ENCODE measurements at regions not wholly inside any gene's neighbourhood (a gene's known extent, or its start where the extent isn't known, plus 50 kb on each side); places are given as distances from the start of the nearest gene placed in this dataset.
A peak's percentile ranks its signal among the peaks of the same experiment; 100 is the strongest.
"Not testable (repeated sequence)": the region's sequence is repeated elsewhere in the genome, so short reads cannot be mapped to it uniquely, and the experiment has no call there.

DNA sequence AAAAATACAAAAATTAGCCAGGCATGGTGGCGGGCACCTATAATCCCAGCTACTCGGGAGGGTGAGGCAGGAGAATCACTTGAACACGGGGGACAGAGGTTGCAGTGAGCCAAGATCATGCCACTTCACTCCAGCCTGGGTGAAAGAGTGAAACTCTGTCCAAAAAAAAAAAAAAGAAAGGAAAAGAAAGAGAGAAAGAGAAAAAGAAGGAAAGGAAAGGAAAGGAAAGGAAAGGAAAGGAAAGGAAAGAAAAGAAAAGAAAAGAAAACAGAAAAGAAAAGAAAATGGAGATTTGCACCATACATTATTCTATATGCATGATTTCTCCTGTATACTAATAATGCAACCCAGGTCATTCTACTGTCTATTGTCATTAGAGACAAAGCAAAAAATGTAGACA lies 421.5 kb downstream of the PCDH19 start:
- DNase-seq = not testable (repeated sequence)

DNA sequence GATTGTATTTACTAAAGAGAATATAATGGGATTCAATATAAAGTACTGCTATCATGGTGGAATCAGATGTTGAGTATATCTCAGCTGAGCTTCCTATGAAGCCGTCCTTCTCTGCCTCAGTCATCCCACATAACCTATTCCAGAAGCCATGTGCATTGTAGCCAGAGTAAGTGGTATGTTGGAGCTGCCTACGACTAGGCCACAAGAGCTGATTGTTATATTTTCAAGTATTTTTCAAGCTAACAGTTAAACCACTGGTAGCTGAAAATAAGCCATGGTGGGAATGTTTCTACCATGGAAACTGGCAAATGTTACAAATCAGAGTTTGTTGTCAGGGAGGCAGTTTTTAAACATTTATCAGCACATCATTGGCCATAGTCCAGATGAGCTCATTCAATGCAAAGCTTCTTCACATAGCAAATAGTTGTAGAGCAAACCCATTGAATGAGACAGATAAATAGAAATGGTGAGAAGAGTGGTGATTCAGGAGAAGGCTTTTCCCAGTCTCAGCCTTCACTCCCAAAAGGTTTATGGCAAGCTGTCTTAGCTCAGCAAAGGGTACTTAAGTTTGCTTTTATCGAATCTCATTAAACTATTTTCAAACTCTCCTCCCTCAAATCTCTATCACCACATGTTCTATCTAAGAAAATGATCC lies 436.4 kb downstream of the PCDH19 start:
- DNase-seq = peak; percentile 4

DNA sequence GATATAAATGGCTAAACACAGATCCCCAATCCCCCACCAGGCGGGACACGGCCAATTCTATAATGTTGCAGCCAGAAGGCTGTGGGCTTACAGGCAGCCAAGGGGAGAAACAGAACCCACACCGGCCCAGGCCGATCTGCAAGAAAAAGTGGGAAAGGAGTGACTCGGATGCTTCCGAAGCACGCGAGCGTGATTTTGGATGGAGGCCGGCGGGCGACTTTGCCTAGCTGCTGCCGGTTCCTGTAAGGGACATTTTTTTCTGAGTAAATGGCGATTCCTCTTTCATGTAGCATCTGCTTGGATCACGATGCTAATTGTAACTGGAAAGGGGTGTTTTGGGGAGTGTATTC lies 470.2 kb downstream of the PCDH19 start:
- no peak for DNase-seq

DNA sequence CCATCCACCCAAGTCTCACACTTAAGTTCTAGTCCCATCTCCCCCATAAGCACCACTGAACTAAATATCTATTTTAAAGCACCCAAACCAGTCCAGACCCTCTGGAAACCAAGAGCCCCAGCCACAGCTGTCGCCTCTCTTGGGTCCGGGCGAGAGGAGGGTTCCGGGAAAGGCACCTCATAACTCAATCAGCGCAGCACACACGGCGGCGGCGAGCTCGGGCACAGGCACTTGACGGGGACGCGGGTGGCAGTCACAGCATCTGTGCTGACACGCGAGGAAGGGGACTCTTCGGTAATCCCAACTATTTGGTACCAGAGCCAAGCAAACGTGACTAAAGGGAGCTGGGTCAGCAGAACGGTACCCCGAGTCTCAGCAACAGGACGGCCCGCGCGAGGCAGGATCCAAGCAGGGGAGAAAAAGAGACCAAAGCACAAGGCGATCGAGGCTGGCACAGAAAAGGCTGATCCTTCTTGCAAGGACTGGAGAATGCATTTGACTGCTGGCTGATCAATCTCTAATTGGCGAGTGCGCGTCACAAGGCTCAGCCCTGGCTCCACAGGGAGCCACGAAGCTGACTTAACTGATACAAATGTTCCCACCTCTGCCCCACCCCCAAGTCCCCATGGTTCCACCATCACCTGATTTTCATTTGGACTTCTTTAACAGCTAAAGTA lies 470.7 kb downstream of the PCDH19 start:
- not testable (repeated sequence) for DNase-seq

DNA sequence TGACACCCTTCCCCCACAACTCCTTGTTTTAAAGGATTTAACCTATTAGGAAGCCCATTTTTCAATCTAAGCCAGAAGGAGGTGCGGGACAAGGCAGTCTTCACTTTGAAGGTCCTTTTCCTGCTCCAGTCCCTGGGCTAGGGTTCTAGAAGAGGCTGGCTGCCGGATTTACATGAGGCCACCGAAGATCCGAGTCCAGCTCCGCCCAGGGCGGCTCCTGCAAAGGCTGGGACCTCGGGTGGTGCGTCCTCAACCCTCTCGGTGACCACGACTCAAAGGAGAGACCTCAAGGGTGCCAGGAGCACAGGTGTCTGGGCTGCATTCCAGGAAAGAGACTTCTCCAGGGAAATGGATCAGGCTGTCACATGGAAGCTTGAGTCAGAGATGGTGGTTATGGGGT lies 471.6 kb downstream of the PCDH19 start:
- DNase-seq = no peak

DNA sequence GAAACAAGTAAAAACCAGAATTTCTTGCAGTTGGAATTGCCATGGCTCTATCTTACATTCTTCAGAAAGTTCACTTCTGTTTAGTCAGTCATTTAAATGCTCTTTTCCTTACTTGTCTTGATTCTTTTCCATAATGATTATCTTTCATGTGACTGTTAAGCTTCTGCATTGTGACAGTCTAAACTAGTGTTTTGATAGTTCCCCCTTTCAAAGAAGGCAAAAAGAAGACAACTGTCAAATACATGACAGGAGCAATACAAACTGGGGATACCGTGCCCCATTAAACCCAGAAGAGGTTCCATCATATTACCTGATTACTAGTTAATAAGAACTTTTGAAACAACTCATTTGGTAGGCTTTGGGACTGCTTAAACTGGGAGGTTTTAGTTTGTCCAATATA lies 476.2 kb downstream of the PCDH19 start:
- DNase-seq = no peak

DNA sequence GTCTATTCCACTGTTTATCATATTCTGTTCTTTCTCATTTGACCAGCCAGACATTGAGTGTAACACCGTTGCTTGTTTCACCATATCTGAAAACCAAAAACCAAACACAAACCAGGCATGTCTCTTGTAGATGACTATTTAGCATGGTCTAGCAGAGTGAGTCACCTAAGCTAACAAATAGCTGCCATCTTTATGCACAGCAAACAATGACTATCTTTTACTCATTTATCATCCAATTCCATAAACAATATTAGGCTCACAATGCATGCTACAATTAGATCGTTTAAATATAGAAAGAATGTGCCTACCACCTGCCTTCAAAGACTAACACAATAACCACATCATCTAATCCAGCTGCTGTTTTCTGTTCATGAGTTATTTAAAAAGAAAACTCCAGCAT lies 495.4 kb downstream of the PCDH19 start:
- no peak for DNase-seq

DNA sequence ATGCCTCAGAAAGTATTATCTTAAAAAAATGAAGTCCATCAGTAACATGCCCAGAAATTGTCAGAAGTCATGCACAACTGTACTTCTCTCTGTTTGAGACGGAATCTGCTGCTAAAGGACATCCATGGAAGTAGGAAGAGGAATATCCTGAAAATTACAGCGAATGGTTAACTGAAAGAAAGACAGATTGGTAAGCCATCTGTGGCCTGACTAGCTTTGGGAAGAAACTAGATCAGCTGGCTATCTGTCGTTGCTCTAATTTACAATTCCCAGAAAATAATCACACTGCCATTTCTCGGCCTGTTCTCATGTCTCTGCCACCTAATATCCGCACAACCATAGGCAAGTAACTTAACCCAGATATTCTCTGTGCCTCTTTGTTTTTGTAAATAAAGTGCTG lies 496.5 kb downstream of the PCDH19 start:
- no peak for DNase-seq

DNA sequence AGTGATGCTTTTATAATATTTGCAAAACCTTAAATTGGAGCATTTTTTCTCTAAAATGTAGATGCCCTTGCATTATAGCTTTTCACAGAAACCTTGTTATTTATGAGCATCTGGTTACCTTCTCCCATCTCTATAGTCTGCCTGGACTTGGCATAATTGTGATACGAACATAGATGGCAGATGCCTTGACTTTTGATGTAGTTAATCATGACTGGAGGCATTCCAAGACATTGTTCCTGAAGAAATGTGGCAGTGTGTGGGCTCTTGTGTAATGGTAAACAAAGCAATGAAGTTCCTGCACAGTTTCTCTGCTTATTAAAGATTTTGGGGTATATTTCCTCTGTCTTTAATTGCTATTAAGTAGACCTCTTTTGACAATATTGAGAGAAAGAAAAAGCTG lies 500.1 kb downstream of the PCDH19 start:
- DNase-seq = no peak

DNA sequence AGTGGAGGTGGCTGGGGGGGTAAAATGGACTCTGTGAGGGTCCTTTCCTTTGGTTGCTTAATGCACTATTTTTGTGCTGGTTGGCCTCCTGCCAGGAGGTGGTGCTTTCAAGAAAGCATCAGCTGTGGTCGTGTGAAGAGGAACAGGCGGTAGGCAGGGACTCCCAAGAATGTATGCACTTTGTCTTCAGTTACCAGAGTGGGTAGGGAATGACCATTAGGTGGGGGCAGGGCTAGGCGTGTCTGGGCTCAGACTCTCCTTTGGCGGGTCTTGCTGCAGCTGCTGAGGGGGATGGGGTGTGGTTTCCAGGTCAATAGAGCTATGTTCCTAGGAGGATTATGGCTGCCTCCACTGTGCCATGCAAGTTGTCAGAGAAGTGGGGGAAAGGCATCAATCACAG lies 509.0 kb downstream of the PCDH19 start:
- no peak for DNase-seq

DNA sequence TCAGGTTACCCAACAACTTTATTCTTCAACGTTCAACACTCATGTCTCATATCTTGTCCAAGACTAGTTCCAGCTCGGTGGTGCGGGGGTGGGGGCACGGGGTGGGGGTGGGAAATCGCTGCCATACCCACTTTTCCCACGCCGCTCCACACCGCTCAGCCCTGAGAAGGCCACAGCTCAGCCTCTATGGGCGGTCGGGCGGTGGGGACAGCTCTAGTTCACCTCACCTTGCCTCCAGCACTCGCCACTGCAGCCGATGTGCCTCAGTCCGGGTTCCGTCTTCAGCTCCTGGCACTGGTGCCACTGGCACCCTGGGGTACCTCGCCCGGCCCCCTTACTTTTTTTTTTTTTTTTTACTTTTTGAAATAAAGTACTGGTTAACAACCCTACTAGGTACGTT lies 522.2 kb downstream of the PCDH19 start:
- no peak for DNase-seq

DNA sequence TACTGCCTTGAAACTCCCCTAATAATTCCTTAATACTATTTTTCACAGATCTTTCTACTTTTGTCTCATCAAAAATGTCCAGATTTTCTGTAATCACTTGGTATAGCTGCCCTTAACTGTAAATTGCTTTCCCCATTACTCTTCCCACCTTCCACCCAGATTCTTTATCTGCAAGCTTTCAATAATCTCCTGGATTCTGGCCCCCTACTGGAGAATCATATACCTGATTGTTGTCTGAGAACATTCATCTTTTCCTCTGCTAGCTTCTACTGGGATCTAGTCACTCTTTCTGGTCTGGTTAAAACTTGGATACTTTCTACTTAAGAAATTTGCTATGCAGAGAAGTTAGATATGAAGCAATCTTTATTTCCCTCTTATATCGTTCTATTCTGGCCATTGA lies 552.6 kb downstream of the PCDH19 start:
- no peak for DNase-seq

DNA sequence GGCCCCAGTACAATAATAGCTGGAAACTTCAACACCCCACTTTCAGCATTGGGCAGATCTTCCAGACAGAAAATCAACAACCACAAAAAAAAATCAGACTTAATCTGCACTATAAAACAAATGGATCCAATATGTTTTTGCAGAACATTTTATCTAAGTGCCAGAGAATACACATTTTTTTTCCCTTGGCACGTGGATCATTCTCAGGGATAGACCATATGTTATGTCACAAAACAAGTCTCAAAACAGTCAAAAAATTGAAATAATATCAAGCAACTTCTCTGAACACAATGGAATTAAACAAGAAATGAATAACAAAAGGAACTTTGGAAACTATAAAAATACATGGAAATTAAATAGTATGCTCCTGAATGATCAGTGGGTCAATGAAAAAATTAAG lies 576.3 kb downstream of the PCDH19 start:
- DNase-seq = no peak

DNA sequence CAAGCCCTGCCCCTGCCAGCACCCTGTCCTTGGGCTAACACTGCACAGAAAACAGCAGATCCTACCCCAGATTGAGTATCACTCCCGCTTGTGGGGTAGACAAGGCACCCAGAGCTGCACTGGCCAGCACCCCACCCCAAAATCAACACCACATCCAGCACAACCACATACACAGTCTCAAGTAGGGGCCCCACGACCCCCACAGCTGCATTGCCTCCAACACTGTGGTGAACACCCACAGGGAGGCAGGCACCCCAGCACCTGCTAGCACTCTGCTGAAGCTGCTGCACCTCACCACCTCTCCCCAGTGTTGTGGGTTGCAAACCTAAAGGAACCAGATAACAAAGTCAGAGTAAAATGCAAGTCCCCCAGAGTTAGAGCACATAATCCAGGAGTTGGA lies 589.9 kb downstream of the PCDH19 start:
- no peak for DNase-seq

DNA sequence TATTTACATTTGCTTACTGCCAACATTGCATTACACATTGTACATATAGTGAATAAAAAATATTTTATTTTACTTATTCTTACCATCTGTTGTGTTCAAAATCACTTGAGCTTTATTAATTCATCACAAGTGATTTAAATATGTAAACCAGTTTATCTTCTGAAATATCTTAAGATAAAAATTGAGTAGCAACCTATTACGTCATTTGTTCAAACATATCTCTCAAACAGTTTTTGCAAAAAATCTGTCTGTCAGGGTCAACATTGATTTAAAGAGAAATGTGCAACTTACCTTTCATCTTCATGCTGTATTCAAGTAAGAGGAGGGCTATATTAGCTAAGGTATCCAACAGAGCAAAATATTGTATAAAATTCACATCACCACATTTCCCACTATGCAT lies 610.1 kb downstream of the PCDH19 start:
- no peak for DNase-seq

DNA sequence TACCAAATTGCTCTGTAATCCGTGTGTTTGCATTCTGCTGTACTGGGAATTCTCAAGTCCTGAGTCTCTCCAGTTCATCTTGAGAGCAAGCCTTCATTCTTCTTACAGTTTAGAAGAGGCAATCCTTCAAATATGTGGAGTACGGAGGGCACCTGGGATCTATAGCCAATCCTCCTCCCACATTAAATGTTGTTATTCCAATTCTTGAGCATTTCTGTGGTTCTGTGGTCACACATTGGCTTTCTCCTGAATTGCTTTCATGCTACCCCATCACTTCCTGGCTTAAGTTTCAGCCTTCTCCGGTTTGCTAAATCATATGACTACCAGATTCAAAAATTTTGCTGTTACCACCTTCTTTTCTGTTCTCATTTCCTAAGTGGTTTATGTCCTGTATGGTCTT lies 611.1 kb downstream of the PCDH19 start:
- DNase-seq = peak; percentile 83

DNA sequence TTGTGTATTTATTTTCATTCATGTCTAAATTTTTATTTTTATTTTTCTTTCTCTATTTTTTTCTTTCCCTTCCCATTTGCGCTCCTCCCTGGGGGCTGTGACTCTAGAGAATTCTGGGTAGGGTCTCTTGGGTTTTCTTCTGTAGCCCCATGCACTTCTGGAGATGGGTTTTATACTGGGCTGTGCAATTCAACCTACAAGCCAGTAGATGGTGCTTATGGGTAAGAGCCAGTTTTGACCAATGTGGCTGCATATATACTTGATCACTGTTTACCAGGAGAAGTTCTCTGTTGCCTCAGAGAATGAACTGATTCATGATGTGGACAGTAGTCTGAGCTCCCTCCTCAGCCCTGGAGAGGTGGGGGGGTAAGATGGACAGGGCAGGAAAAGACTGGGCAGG lies 614.6 kb downstream of the PCDH19 start:
- no peak for DNase-seq

DNA sequence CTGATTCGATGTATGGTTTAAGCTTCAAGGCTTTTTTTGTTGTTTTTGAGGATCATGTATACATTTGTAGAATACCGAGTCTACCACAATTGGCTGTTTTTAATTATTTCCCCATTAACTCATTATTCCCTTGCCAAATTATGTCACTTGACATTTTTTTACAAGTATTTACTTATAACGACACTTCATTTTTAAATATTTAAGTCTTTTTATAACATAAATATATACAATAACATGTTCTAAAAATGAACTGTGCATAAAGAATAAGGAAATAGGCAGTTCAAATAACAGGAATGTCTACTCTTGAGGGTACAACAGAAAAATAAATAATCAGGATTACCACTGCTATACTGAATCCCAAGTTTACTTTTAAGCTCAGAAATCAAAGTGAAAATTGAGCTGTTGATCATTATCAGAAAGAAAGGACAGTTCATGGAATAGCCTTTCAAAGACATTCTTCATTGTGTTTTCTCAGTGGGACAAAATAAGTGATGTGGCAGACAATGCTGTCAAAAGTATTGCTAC lies 627.5 kb downstream of the PCDH19 start:
- no peak for DNase-seq

DNA sequence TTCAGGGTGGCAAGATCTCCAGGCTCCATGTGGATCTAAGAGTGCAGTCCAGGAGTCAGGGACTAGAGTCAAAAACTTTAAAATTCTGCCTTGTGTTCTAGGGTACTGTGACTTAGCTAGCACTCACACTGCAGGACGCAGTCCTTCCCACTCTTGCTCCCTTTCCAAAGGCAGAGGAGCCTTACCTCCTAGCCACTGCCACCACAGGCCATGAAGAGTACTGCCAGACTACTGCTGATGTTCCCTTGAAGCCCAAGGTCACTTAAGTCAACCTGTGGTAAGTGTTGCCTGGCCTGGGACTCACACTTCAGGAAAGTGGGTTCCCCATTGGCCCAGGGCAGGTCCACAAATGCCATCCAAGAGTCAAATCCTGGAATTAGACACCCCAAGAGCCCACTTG lies 632.2 kb downstream of the PCDH19 start:
- no peak for DNase-seq

DNA sequence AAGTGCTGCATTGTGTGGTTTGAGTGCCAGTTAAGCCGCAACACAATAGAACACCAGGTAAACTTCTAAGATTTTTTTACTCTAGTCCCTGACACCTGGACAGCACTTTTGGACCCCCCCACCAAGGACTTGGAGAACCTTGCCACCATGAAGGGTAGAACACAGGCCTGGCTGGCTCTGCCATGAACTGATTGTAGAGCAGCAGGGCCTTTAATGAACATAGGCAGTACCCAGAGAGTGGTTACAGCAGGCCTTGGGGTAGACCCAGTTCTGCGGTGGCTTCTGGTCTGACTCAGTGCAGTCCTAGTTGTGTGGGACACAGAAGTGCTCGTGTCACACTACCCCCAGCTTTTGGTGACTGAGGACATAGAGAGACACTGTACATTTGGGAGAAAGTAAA lies 648.3 kb downstream of the PCDH19 start:
- DNase-seq = no peak

DNA sequence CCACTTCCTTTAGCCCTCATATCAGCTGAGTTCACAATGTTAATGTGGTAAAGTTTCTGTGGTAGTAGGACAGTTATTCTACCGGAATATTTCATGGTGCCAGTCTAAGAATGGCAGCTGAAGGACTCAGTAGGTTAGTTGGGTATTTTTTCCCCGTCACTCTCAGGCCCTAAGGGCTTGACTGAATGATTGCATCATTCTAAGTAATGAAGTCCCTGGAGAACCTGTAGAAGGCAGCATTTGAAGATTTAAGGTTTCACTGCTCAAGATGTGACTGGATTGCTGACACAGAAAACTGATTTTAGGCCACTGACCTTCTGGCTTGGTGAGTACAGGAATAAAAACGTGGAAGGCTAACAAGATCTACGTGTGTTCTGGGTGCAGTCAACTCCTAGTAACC lies 657.3 kb downstream of the PCDH19 start:
- no peak for DNase-seq

DNA sequence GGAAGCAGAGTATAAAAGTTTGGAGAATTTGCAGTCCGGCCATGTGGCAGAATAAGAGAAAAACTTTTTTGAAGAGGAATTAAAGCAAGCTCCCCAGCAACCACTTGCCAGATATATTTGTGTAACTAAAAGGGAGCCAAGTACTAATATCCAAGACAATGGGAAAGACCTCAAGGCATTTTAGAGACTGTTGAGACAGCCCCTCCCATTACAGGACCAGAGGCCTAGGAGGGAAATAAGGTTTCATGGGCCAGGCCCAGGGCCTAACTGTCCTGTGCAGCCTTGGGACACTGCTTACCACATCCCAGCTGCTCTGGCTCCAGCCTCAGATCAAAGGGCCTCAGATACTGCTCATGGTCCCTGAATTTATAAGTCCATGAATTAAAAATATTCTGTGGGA lies 659.4 kb downstream of the PCDH19 start:
- DNase-seq = no peak

DNA sequence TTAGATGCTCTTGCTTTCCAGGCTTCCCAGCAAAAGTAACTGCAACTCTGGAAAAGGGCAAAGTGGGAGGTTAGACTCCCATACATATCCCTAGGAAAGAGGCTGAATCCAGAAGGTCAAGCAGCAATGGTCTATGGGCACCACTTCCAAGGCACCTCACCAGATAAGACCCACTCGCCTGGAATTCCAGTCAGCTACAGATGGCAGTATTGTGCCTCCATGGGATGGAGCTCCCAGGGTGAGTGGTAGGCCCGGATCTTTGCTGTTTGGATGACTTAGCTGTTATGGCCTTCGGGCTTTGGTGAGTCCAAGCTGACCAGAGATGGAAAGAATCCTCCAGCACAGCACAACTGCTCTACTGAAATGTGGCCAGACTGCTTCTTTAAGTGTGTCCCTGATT lies 688.0 kb downstream of the PCDH19 start:
- DNase-seq = no peak

DNA sequence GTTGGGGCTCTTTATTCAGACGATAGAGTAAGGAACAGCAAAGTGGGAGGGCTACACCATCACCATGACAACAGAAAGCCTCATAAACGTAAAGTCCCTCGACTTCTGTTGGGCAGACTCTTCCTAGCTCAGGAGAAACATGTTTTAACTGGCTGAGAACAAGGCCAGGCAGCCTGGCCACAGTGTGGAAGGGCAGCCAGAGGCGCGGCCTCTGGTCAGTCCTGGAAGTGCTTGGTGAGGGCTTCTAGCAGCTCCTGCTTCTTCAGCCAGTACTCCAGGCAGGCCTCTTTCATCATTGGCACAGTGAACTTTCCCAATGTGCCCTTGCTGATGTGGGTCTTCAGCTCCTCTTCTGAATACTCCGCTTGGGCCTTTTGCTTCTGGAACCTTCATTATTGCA lies 690.9 kb downstream of the PCDH19 start:
- no peak for DNase-seq

DNA sequence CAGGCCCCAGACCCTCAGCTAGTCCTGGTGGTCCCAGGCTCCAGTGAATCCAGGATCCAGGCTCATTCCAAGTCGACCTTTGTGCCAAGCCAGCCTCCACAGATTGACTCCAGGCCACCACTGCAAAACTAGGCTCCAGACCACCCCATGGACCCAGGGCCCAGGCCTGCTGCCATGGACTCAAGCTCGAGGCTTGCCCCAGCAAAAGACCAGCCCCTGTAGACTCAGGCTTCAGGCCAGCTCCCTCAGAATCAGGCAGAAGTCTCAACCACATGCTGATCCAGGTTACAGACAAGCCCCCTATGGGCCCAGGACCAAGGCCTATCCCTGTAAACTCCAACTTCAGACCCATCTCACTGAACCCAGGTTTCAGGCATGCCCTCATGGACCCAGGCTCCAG lies 692.4 kb downstream of the PCDH19 start:
- no peak for DNase-seq

Measured in fibroblast of upper back skin (primary cell).